ENCODE measurements at regions not wholly inside any gene's neighbourhood (a gene's known extent, or its start where the extent isn't known, plus 50 kb on each side); places are given as distances from the start of the nearest gene placed in this dataset.

DNA sequence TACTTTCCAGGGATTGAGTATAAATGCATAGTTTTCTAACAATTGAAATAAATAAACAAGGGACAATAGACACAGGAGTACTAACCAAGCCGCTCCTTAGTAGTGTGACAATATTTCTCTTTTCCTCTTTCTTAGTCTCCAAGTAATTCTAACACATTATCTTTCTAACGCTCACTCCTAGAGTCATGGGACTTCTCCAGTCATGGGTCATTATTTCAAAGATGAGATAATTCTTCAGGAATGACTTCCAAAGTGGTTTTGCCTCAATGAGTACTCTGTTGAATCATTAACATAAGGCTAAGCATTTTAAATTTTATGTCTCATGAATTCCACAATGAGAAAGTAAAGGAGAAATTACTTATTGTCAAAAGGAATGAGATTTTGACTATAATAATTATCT, 605.8 kb upstream of the ADAMTS5 start:
- in situ Hi-C loops (cut with MboI; ENCODE audit: low sequenced_read_pairs, unreplicated experiment), result no loop called here
- no peak for DNase-seq (ENCODE audit: low spot score)
- TF ChIP-seq, protein P1, sequence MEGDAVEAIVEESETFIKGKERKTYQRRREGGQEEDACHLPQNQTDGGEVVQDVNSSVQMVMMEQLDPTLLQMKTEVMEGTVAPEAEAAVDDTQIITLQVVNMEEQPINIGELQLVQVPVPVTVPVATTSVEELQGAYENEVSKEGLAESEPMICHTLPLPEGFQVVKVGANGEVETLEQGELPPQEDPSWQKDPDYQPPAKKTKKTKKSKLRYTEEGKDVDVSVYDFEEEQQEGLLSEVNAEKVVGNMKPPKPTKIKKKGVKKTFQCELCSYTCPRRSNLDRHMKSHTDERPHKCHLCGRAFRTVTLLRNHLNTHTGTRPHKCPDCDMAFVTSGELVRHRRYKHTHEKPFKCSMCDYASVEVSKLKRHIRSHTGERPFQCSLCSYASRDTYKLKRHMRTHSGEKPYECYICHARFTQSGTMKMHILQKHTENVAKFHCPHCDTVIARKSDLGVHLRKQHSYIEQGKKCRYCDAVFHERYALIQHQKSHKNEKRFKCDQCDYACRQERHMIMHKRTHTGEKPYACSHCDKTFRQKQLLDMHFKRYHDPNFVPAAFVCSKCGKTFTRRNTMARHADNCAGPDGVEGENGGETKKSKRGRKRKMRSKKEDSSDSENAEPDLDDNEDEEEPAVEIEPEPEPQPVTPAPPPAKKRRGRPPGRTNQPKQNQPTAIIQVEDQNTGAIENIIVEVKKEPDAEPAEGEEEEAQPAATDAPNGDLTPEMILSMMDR (IDR thresholded peaks at IDR 0.05; ENCODE audit: borderline replicate concordance, control extremely low read depth, extremely low read depth, insufficient read depth, missing control alignments), result no peak

DNA sequence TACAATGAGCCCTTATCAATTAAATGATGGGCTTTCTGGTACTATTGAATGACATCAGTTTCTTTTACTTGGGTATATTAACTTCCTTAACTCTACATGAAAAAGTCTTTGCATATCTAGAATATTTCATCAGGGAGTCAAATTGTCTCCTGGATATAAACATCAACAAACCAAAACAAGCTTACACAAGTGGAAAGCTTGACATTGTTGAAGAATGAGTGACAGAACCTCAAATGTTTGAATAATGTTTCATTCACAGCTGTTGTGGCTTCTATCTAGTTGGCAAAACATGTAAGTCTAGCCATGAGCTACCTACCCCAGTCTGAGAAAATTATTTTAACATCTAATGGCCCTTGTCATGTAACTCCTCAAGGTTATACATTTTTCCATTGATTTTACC, 604.8 kb upstream of the ADAMTS5 start:
- no peak for DNase-seq (ENCODE audit: low spot score)
- TF ChIP-seq, protein P1 (IDR thresholded peaks at IDR 0.05; ENCODE audit: borderline replicate concordance, control extremely low read depth, extremely low read depth, insufficient read depth, missing control alignments), result no peak
- in situ Hi-C loops (cut with MboI; ENCODE audit: low sequenced_read_pairs, unreplicated experiment), result no loop called here

DNA sequence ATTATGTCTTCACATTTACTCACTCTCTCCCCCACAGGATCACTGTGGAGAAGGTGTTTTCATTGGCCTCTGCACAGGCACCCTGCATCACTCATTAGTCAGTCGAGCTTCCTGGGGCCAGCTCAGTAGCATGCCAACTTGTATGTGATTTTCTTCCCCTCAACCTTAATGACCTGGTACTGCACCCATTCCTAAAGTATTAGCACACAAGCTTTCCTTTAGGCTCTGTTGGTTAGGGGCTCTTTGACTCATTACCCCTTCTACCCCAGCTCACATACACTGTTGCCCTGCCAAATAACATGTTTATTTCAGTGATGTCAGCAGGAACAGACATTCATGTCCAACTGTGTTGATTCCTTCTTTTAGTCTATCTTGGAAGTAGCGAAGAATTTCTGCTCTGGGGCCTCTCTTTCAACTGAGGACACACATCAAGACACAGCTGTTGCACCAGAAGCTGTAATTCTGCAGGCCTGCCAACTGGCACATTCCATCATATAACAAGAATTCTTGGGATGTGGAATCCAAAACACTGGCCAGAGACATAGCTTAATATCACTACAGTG, 603.5 kb upstream of the ADAMTS5 start:
- DNase-seq (ENCODE audit: low spot score), result no peak
- TF ChIP-seq, protein P1 (IDR thresholded peaks at IDR 0.05; ENCODE audit: borderline replicate concordance, control extremely low read depth, extremely low read depth, insufficient read depth, missing control alignments), result no peak
- in situ Hi-C loops (cut with MboI; ENCODE audit: low sequenced_read_pairs, unreplicated experiment), result no loop called here

DNA sequence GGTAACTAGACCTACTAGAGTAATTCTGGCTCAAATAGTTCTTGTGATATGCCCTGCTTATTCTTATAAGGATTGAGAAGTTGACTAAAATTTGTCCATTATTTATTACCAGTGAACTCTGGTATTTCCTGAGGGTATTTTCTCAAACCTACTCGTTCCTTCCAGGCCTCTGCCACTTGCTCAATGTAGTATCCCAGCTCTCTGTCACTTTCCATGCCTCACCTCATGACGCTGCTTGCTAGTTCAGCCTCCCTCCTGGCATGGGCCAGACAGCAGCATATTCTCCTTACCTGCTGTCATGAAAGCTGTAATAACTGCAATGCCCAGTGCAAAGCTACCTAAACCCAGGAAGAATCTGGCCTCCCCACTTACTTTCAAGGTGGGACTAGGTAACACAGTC, 602.9 kb upstream of the ADAMTS5 start:
- in situ Hi-C loops (cut with MboI; ENCODE audit: low sequenced_read_pairs, unreplicated experiment), result no loop called here
- DNase-seq (ENCODE audit: low spot score), result no peak
- TF ChIP-seq, protein P1 (IDR thresholded peaks at IDR 0.05; ENCODE audit: borderline replicate concordance, control extremely low read depth, extremely low read depth, insufficient read depth, missing control alignments), result no peak

DNA sequence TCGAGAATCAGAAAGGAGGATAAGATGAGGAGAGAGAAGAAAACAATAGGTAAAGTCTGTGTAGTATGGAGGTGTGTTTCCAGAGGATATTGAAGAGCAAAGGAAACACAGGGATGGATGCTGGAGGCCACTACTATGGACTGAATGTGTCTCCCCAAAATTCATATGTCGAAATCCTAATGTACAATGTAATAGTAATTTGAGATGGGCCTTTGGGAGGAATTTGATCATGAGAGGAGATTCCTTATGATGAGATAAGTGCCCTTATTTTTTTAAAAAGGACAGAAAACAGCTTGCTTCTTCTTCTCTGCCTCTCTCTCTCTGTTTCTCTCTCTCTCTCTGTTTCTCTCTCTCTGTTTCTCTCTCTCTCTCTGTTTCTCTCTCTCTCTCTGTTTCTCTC, 602.2 kb upstream of the ADAMTS5 start:
- in situ Hi-C loops (cut with MboI; ENCODE audit: low sequenced_read_pairs, unreplicated experiment), result no loop called here
- no peak for DNase-seq (ENCODE audit: low spot score)
- TF ChIP-seq, protein P1 (IDR thresholded peaks at IDR 0.05; ENCODE audit: borderline replicate concordance, control extremely low read depth, extremely low read depth, insufficient read depth, missing control alignments), result no peak

DNA sequence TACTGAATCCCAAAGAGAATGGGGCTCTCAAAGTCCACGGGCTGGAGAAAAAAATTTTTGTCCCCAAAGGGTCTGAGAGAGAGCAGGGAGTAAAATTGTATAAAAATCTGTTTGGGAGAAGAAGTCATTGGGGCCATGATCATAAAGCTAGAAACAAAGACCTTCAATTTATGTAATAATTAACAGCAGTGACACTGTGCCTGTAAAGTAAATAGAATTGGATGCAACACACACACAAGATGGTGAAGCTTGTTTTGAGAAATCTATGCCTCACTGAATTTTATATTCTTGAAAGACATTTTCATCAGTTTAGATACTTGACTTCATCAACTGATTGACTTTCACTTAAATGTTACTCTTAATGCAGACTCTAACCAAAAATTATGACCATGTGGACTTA, 600.5 kb upstream of the ADAMTS5 start:
- in situ Hi-C loops (cut with MboI; ENCODE audit: low sequenced_read_pairs, unreplicated experiment), result no loop called here
- DNase-seq (ENCODE audit: low spot score), result no peak
- TF ChIP-seq, protein P1 (IDR thresholded peaks at IDR 0.05; ENCODE audit: borderline replicate concordance, control extremely low read depth, extremely low read depth, insufficient read depth, missing control alignments), result no peak

DNA sequence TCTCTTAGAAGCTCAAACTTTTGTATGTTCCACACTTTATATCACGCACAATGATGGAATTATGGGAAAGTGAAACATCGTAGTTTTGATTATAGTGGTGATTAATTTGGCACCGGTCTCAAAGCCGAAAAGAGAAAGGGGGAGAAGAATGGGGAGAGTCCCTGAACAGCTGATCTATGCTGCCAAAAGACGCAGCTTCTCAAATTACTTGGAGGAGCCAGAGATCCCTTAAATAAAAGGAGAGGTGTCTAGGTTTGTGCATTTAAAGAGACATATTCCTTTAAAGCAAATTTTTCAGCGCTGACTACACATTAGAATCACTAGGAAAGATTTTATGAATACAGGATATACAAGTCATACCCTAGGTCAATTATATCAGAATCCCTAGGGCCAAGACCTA, 599.6 kb upstream of the ADAMTS5 start:
- in situ Hi-C loops (cut with MboI; ENCODE audit: low sequenced_read_pairs, unreplicated experiment), result no loop called here
- DNase-seq (ENCODE audit: low spot score), result no peak
- TF ChIP-seq, protein P1 (IDR thresholded peaks at IDR 0.05; ENCODE audit: borderline replicate concordance, control extremely low read depth, extremely low read depth, insufficient read depth, missing control alignments), result no peak
